IMR-90 (cell line): ENCODE measurements at regions not wholly inside any gene's neighbourhood (a gene's known extent, or its start where the extent isn't known, plus 50 kb on each side); places are given as distances from the start of the nearest gene placed in this dataset.

Source experiments
- BHLHE40 ChIP-seq: fragments of 150-350 bp; IDR thresholded peaks from 2 replicates; pipeline ENCODE4 v1.6.1; 2016; ENCODE audit warnings: mild to moderate bottlenecking, low read depth, low read length
- CEBPB ChIP-seq: IDR thresholded peaks from 2 replicates; pipeline ENCODE4 v1.6.1; 2012; ENCODE audit warnings: low read depth, low read length, improper control_type of control experiment
- CHD1 ChIP-seq: IDR thresholded peaks from 2 replicates; pipeline ENCODE4 v1.6.1; 2012; ENCODE audit warnings: low read depth, low read length, improper control_type of control experiment
- FOS ChIP-seq: fragments of 150-350 bp; IDR thresholded peaks from 2 replicates; pipeline ENCODE4 v1.6.1; 2016; ENCODE audit warnings: low read depth, low read length
- MXI1 ChIP-seq: IDR thresholded peaks from 2 replicates; pipeline ENCODE4 v1.6.1; 2012; ENCODE audit warnings: low read depth, mild to moderate bottlenecking, low read length, moderate library complexity, borderline replicate concordance
- NFE2L2 ChIP-seq: fragments of 150-350 bp; IDR thresholded peaks from 2 replicates; pipeline ENCODE4 v1.6.1; 2016; ENCODE audit warnings: low read depth, mild to moderate bottlenecking, low read length
- POLR2A ChIP-seq: IDR thresholded peaks from 2 replicates; pipeline ENCODE4 v1.6.1; 2012; ENCODE audit warnings: mild to moderate bottlenecking, low read depth, low read length
- RCOR1 ChIP-seq: IDR thresholded peaks from 2 replicates; pipeline ENCODE4 v1.6.1; 2012; ENCODE audit warnings: mild to moderate bottlenecking, low read length, improper control_type of control experiment; ENCODE audit not compliant: insufficient replicate concordance
- SMC3 ChIP-seq: fragments of 150-350 bp; IDR thresholded peaks from 2 replicates; pipeline ENCODE4 v1.6.1; 2016; ENCODE audit warnings: low read depth, mild to moderate bottlenecking, antibody characterized with exemption, low read length, moderate library complexity
- TF ChIP-seq, protein P1 (sequence below): conservative IDR thresholded peaks from 2 replicates; pipeline ENCODE4 v1.5.1; 2012; ENCODE audit warnings: mild to moderate bottlenecking, low read depth, low read length, improper control_type of control experiment
- TF ChIP-seq, protein P2 (sequence below): fragments of 150-350 bp; IDR thresholded peaks from 2 replicates; pipeline ENCODE4 v1.6.1; 2017; ENCODE audit warnings: mild to moderate bottlenecking, antibody characterized with exemption, low read length, low read depth

DNA sequence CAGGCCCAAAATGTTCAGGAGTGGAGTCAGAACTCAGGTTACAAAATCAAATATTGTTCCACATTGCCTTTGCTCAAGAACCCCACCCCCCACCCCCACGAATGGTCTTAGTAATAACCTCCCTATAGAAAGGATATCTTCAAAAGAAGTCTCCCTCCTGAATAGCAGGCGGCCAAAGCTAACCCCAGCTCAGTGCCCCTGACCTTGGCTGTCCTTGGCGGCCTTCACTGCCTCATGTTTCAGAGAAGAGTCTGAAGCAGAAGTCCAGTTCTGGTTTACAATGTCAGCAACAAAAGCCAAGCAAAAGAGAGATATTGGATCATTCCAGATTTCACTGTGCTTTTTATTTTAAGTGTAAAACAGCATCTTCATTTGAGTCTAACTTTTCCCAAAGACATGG, 476.5 kb upstream of the NRP1 start:
- no peak for TF ChIP-seq POLR2A
- TF ChIP-seq, protein P1, sequence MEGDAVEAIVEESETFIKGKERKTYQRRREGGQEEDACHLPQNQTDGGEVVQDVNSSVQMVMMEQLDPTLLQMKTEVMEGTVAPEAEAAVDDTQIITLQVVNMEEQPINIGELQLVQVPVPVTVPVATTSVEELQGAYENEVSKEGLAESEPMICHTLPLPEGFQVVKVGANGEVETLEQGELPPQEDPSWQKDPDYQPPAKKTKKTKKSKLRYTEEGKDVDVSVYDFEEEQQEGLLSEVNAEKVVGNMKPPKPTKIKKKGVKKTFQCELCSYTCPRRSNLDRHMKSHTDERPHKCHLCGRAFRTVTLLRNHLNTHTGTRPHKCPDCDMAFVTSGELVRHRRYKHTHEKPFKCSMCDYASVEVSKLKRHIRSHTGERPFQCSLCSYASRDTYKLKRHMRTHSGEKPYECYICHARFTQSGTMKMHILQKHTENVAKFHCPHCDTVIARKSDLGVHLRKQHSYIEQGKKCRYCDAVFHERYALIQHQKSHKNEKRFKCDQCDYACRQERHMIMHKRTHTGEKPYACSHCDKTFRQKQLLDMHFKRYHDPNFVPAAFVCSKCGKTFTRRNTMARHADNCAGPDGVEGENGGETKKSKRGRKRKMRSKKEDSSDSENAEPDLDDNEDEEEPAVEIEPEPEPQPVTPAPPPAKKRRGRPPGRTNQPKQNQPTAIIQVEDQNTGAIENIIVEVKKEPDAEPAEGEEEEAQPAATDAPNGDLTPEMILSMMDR: no peak
- no peak for TF ChIP-seq RCOR1
- TF ChIP-seq, protein P2, sequence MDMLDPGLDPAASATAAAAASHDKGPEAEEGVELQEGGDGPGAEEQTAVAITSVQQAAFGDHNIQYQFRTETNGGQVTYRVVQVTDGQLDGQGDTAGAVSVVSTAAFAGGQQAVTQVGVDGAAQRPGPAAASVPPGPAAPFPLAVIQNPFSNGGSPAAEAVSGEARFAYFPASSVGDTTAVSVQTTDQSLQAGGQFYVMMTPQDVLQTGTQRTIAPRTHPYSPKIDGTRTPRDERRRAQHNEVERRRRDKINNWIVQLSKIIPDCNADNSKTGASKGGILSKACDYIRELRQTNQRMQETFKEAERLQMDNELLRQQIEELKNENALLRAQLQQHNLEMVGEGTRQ: no peak
- TF ChIP-seq BHLHE40: no peak
- TF ChIP-seq NFE2L2: no peak
- TF ChIP-seq FOS: no peak
- TF ChIP-seq CHD1: no peak
- TF ChIP-seq CEBPB: no peak
- no peak for TF ChIP-seq MXI1
- no peak for TF ChIP-seq SMC3
